ENCODE measurements at regions not wholly inside any gene's neighbourhood (a gene's known extent, or its start where the extent isn't known, plus 50 kb on each side); places are given as distances from the start of the nearest gene placed in this dataset.
"Not testable (repeated sequence)": the region's sequence is repeated elsewhere in the genome, so short reads cannot be mapped to it uniquely, and the experiment has no call there.

- WGBS, 2 donors = 96% methylated on average over 2 of the region's 2 CpGs; no CpG with 5 or more reads in 1 of the 2 donors
- no peaks in the 10 kb centered on the region for H3K9me3 ChIP-seq
- no peak for TF ChIP-seq CTCF (IDR thresholded peaks at IDR 0.05)
- no peak for TF ChIP-seq POLR2A (IDR thresholded peaks at IDR 0.05)
- H3K4me1 ChIP-seq = no peaks in the 10 kb centered on the region
- intact Hi-C loops (cut with DNase I; ENCODE audit: low total_unique reads) = no loop called here
- H3K27ac ChIP-seq = no peak overlapping the region
- H3K4me3 ChIP-seq = no peak overlapping the region
- H3K27me3 ChIP-seq = no peaks in the 10 kb centered on the region
- no peak for DNase-seq
- H3K36me3 ChIP-seq (ENCODE audit: low read depth, missing control alignments) = no peaks in the 10 kb centered on the region
Observed at GRCh38 chr6:135603249-135603648, 105.7 kb upstream of the AHI1 start.

GRCh38 chr6:135604035-135604860 is 106.7 kb upstream of the AHI1 start:
- no peaks in the 10 kb centered on the region for H3K4me1 ChIP-seq
- no peak overlapping the region for H3K4me3 ChIP-seq
- H3K36me3 ChIP-seq (ENCODE audit: low read depth, missing control alignments) = no peaks in the 10 kb centered on the region
- no peaks in the 10 kb centered on the region for H3K27me3 ChIP-seq
- no peak overlapping the region for H3K27ac ChIP-seq
- TF ChIP-seq POLR2A (IDR thresholded peaks at IDR 0.05) = no peak
- TF ChIP-seq CTCF (IDR thresholded peaks at IDR 0.05) = no peak
- DNase-seq = no peak
- WGBS, 2 donors = 97 to 98% methylated on average over 9 to 10 of the region's 10 CpGs
- intact Hi-C loops (cut with DNase I; ENCODE audit: low total_unique reads) = no loop called here
- H3K9me3 ChIP-seq = no peaks in the 10 kb centered on the region

DNA sequence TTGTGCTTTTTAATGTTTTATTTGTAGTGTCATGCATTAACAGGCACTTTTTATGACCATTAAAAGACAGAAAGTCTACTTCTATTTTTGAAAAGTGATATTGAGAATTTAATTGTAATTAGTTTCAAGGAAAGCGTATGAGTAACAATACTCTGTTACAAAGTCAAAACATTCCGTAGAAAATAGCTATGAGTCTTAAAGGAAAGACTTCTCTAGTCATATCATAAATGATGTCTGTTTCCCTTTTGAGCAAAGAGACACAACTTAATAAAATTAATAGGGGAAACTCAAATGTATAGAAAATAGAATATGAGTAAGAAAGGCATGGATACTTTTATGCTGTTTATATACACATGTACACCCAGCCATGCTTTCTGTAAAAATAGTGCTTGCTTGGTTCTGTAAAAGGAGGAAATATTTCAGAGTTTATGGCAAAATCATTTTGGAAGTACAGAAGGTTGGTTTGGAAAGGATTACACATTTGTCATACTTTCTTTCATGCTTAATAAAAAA is 107.8 kb upstream of the AHI1 start:
- intact Hi-C loops (cut with DNase I; ENCODE audit: low total_unique reads) = no loop called here
- Histone ChIP-seq H3K9me3 (no peaks in the 10 kb centered on the region), H3K4me3 (no peak overlapping the region), H3K4me1 (no peaks in the 10 kb centered on the region), H3K27me3 (no peaks in the 10 kb centered on the region), H3K36me3 (ENCODE audit: low read depth, missing control alignments) (no peaks in the 10 kb centered on the region), H3K27ac (no peak overlapping the region)
- no peak for DNase-seq
- TF ChIP-seq CTCF (IDR thresholded peaks at IDR 0.05) (no peak), POLR2A (IDR thresholded peaks at IDR 0.05) (no peak)
- WGBS, 2 donors = 42 to 83% methylated on average over 2 of the region's 2 CpGs

DNA sequence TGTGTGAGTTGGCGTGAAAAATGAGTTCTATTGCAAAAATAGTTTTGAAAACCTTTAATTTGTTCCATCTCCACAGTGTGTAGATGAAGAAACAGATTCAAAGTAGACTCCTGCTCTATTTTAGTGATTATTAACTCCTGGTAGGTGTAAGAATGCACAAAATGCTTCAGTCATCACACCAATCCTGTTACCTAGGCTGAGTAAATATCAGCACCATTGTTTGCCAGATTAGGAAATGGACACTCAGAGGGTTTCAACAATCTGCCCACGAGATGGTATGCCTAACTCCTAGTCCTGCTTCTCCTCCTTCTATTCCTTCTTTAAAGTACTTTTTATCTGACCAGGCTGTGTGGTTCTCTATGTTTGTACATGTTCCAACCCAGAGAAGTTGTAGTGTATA is 108.9 kb upstream of the AHI1 start:
- intact Hi-C loops (cut with DNase I; ENCODE audit: low total_unique reads) = no loop called here
- H3K27me3 ChIP-seq = no peaks in the 10 kb centered on the region
- H3K4me3 ChIP-seq = no peak overlapping the region
- no peak overlapping the region for H3K27ac ChIP-seq
- WGBS, 2 donors = 76 to 86% methylated on average over 2 of the region's 2 CpGs
- H3K4me1 ChIP-seq = no peaks in the 10 kb centered on the region
- no peak for DNase-seq
- no peaks in the 10 kb centered on the region for H3K36me3 ChIP-seq (ENCODE audit: low read depth, missing control alignments)
- no peak for TF ChIP-seq CTCF (IDR thresholded peaks at IDR 0.05)
- TF ChIP-seq POLR2A (IDR thresholded peaks at IDR 0.05) = no peak
- no peaks in the 10 kb centered on the region for H3K9me3 ChIP-seq

- Histone ChIP-seq H3K4me3 (no peak overlapping the region), H3K27ac (no peak overlapping the region), H3K27me3 (no peaks in the 10 kb centered on the region), H3K9me3 (no peaks in the 10 kb centered on the region), H3K36me3 (ENCODE audit: low read depth, missing control alignments) (no peaks in the 10 kb centered on the region), H3K4me1 (no peaks in the 10 kb centered on the region)
- TF ChIP-seq CTCF (IDR thresholded peaks at IDR 0.05) = no peak
- no peak for TF ChIP-seq POLR2A (IDR thresholded peaks at IDR 0.05)
- intact Hi-C loops (cut with DNase I; ENCODE audit: low total_unique reads) = no loop called here
- 90 to 92% methylated on average over 3 of the region's 3 CpGs for WGBS, 2 donors
- DNase-seq = no peak
Observed at GRCh38 chr6:135608031-135608430, 110.5 kb upstream of the AHI1 start.

GRCh38 chr6:135610192-135610591 is 112.7 kb upstream of the AHI1 start:
- H3K4me3 ChIP-seq; H3K4me1 ChIP-seq; DNase-seq; H3K36me3 ChIP-seq (ENCODE audit: low read depth, missing control alignments); H3K9me3 ChIP-seq; H3K27ac ChIP-seq; H3K27me3 ChIP-seq; intact Hi-C loops (cut with DNase I; ENCODE audit: low total_unique reads): not testable (repeated sequence)
- 79 to 85% methylated on average over 6 of the region's 6 CpGs for WGBS, 2 donors
